ENCODE measurements at regions not wholly inside any gene's neighbourhood (a gene's known extent, or its start where the extent isn't known, plus 50 kb on each side); places are given as distances from the start of the nearest gene placed in this dataset.
"Not testable (repeated sequence)": the region's sequence is repeated elsewhere in the genome, so short reads cannot be mapped to it uniquely, and the experiment has no call there.

GRCh38 chr3:161691677-161692076 lies 195.1 kb downstream of the OTOL1 start:
- no peak for DNase-seq (ENCODE audit: low spot score)

GRCh38 chr3:161694682-161695564 lies 198.3 kb downstream of the OTOL1 start:
- DNase-seq (ENCODE audit: low spot score): no peak

GRCh38 chr3:161695811-161696210 lies 199.2 kb downstream of the OTOL1 start:
- no peak for DNase-seq (ENCODE audit: low spot score)

GRCh38 chr3:161700998-161701397 lies 204.4 kb downstream of the OTOL1 start:
- DNase-seq (ENCODE audit: low spot score): no peak

- DNase-seq (ENCODE audit: low spot score): not testable (repeated sequence)
Measured at GRCh38 chr3:161707253-161707652, 210.6 kb downstream of the OTOL1 start.

GRCh38 chr3:161713731-161714130 lies 217.1 kb downstream of the OTOL1 start:
- no peak for DNase-seq (ENCODE audit: low spot score)

- no peak for DNase-seq (ENCODE audit: low spot score)
Measured at GRCh38 chr3:161731968-161732367, 235.4 kb downstream of the OTOL1 start.

GRCh38 chr3:161737171-161737570 lies 240.6 kb downstream of the OTOL1 start:
- no peak for DNase-seq (ENCODE audit: low spot score)

GRCh38 chr3:161740421-161740820 lies 243.8 kb downstream of the OTOL1 start:
- no peak for DNase-seq (ENCODE audit: low spot score)

- DNase-seq (ENCODE audit: low spot score): no peak
Measured at GRCh38 chr3:161744366-161744765, 247.8 kb downstream of the OTOL1 start.

- DNase-seq (ENCODE audit: low spot score): no peak
Measured at GRCh38 chr3:161745741-161746140, 249.1 kb downstream of the OTOL1 start.

GRCh38 chr3:161748049-161748448 lies 251.4 kb downstream of the OTOL1 start:
- DNase-seq (ENCODE audit: low spot score): no peak

GRCh38 chr3:161754420-161755053 lies 257.9 kb downstream of the OTOL1 start:
- no peak for DNase-seq (ENCODE audit: low spot score)

GRCh38 chr3:161759444-161759843 lies 262.8 kb downstream of the OTOL1 start:
- DNase-seq (ENCODE audit: low spot score): no peak

GRCh38 chr3:161766331-161766730 lies 269.7 kb downstream of the OTOL1 start:
- DNase-seq (ENCODE audit: low spot score): no peak

- peak; percentile 69 for DNase-seq (ENCODE audit: low spot score)
Measured at GRCh38 chr3:161770484-161771386, 274.1 kb downstream of the OTOL1 start.

GRCh38 chr3:161781381-161781780 lies 284.8 kb downstream of the OTOL1 start:
- no peak for DNase-seq (ENCODE audit: low spot score)

- no peak for DNase-seq (ENCODE audit: low spot score)
Measured at GRCh38 chr3:161793194-161793930, 296.8 kb downstream of the OTOL1 start.

GRCh38 chr3:161794551-161794950 lies 297.9 kb downstream of the OTOL1 start:
- no peak for DNase-seq (ENCODE audit: low spot score)

GRCh38 chr3:161796312-161796711 lies 299.7 kb downstream of the OTOL1 start:
- no peak for DNase-seq (ENCODE audit: low spot score)

- no peak for DNase-seq (ENCODE audit: low spot score)
Measured at GRCh38 chr3:161796780-161797179, 300.2 kb downstream of the OTOL1 start.

Measured in H4 (cell line).